SK-N-SH (cell line): ENCODE measurements at regions not wholly inside any gene's neighbourhood (a gene's known extent, or its start where the extent isn't known, plus 50 kb on each side); places are given as distances from the start of the nearest gene placed in this dataset.

Source experiments
- CTCF ChIA-PET: fragments of 300-600, 350-600 bp; formaldehyde crosslinking; extraction: SDS; loops from one replicate; lab custom pipeline; 2021; lab: Yijun Ruan, JAX
- POLR2A ChIA-PET: fragments of 350-600 bp; sonication (Branson Sonifier 250); formaldehyde crosslinking; extraction: SDS; loops from one replicate; lab custom pipeline; 2020; ENCODE audit warnings: antibody characterized with exemption, inconsistent platforms; lab: Yijun Ruan, JAX
- DNase-seq: peaks from one replicate; pipeline ENCODE4 v3.0.0; 2012
- H2AFZ ChIP-seq: fragments of 200-600 bp; sonication (generic); 2 replicates; pipeline ENCODE4 v1.8.1; 2016; ENCODE audit warnings: antibody characterized with exemption, mild to moderate bottlenecking, low read depth
- H3F3A ChIP-seq: fragments of 200-600 bp; sonication (generic); replicated peaks from 2 replicates; pipeline ENCODE3; 2016; ENCODE audit warnings: antibody characterized with exemption, mild to moderate bottlenecking; ENCODE audit not compliant: insufficient read depth
- H3K27ac ChIP-seq, 2 experiments: fragments of 200-500 bp in 1 of 2; fragments of 200-600 bp in 1 of 2; sonication (Bioruptor generic) in 1 of 2; sonication (generic), shearing (Covaris generic) in 1 of 2; 2 replicates each; pipeline versions ENCODE4 v1.5.1 to v1.6.1; 2014 to 2016; ENCODE audit warnings: low read depth in 2 of 2, inconsistent platforms in 1 of 2, low read length in 1 of 2, mild to moderate bottlenecking in 1 of 2, mixed read lengths in 1 of 2
- H3K27me3 ChIP-seq: fragments of 200-600 bp; sonication (generic), shearing (Covaris generic); 2 replicates; pipeline ENCODE4 v1.6.1; 2016; ENCODE audit warnings: mixed run types; ENCODE audit not compliant: insufficient read depth
- H3K36me3 ChIP-seq, 2 experiments: fragments of 200-500 bp in 1 of 2; fragments of 200-600 bp in 1 of 2; sonication (Bioruptor generic) in 1 of 2; sonication (generic) in 1 of 2; replicated peaks in 1 of 2; 2 replicates each; pipeline versions ENCODE3 to v1.5.1; 2014 to 2016; ENCODE audit warnings: low read length in 1 of 2, mild to moderate bottlenecking in 1 of 2; ENCODE audit not compliant: insufficient read depth in 2 of 2, control insufficient read depth in 1 of 2
- H3K4me1 ChIP-seq, 2 experiments: fragments of 200-500 bp in 1 of 2; fragments of 200-600 bp in 1 of 2; sonication (Bioruptor generic) in 1 of 2; sonication (generic), shearing (Covaris generic) in 1 of 2; 2 replicates each; pipeline versions ENCODE4 v1.5.1 to v1.6.1; 2014 to 2016; ENCODE audit warnings: low read depth in 1 of 2, low read length in 1 of 2, mixed run types in 1 of 2; ENCODE audit not compliant: insufficient read depth in 2 of 2, control insufficient read depth in 1 of 2
- H3K4me2 ChIP-seq: fragments of 200-600 bp; sonication (generic), shearing (Covaris generic); 2 replicates; pipeline ENCODE4 v1.6.1; 2017; ENCODE audit warnings: mixed run types
- H3K4me3 ChIP-seq, 2 experiments: fragments of 200-500 bp in 1 of 2; fragments of 200-600 bp in 1 of 2; sonication (Bioruptor generic) in 1 of 2; sonication (generic), shearing (Covaris generic) in 1 of 2; 2 replicates each; pipeline versions ENCODE4 v1.5.1 to v1.8.1; 2014 to 2016; ENCODE audit warnings: low read depth in 2 of 2, inconsistent platforms in 1 of 2, low read length in 1 of 2, mild to moderate bottlenecking in 1 of 2, mixed read lengths in 1 of 2, moderate library complexity in 1 of 2
- H3K79me2 ChIP-seq: fragments of 200-600 bp; sonication (generic); 2 replicates; pipeline ENCODE4 v1.8.1; 2017; ENCODE audit warnings: mild to moderate bottlenecking; ENCODE audit not compliant: insufficient read depth
- H3K9ac ChIP-seq: fragments of 200-600 bp; sonication (generic); 2 replicates; pipeline ENCODE4 v1.6.1; 2017; ENCODE audit warnings: mixed run types
- H3K9me2 ChIP-seq: fragments of 200-600 bp; sonication (generic); 2 replicates; pipeline ENCODE4 v1.6.1; 2017; ENCODE audit warnings: mixed run types
- H3K9me3 ChIP-seq: fragments of 200-600 bp; sonication (generic); 2 replicates; pipeline ENCODE4 v1.6.1; 2017; ENCODE audit warnings: mixed run types, mild to moderate bottlenecking, moderate library complexity
- H4K20me1 ChIP-seq: fragments of 200-600 bp; sonication (generic); 2 replicates; pipeline ENCODE4 v1.6.1; 2017; ENCODE audit warnings: mild to moderate bottlenecking, mixed run types; ENCODE audit not compliant: insufficient read depth
- CHD2 ChIP-seq: fragments of 150-350 bp; IDR thresholded peaks from 2 replicates; pipeline ENCODE4 v1.6.1; 2018; ENCODE audit warnings: low read length; ENCODE audit not compliant: partially characterized antibody
- CTCF ChIP-seq: fragments of 200-600 bp; sonication (generic); IDR thresholded peaks from 2 replicates; pipeline ENCODE4 v1.6.1; 2017; ENCODE audit warnings: antibody characterized with exemption, mild to moderate bottlenecking, moderate library complexity
- REST ChIP-seq: IDR thresholded peaks from 2 replicates; pipeline ENCODE4 v1.6.1; 2012; ENCODE audit warnings: mild to moderate bottlenecking, low read depth, low read length, moderate library complexity
- RXRA ChIP-seq: IDR thresholded peaks from 2 replicates; pipeline ENCODE4 v1.4.0; 2012; ENCODE audit warnings: low read depth, mild to moderate bottlenecking, borderline replicate concordance
- WGBS: methylation state at CpG from one replicate; pipeline ENCODE4 v1.1.6; 2017; ENCODE audit warnings: low lambda C conversion rate; 5-methylcytosine and 5-hydroxymethylcytosine counted together
- TF ChIP-seq, protein P1 (sequence below): IDR thresholded peaks from 2 replicates; pipeline ENCODE4 v1.4.0; 2012; ENCODE audit warnings: low read depth, borderline replicate concordance

GRCh38 chr21:29248124-29248523 is 50.6 kb upstream of the BACH1 start:
- Histone ChIP-seq H3F3A (peaks cover 16% of the 10 kb centered on the region), H3K4me3 (no peak overlapping the region), H3K79me2 (no peaks in the 10 kb centered on the region), H3K9me3 (no peaks in the 10 kb centered on the region), H3K27me3 (no peaks in the 10 kb centered on the region), H3K36me3 (peaks cover 0 to 28% of the 10 kb centered on the region in 2 experiments), H3K9ac (no peak overlapping the region), H3K4me2 (no peak overlapping the region), H4K20me1 (no peaks in the 10 kb centered on the region), H3K27ac (peak overlapping the region in 1 of 2 experiments; percentile 9; a peak in 1 of 4 replicates), H3K9me2 (no peaks in the 10 kb centered on the region), H3K4me1 (no peaks in the 10 kb centered on the region; a peak in 2 of 4 replicates), H2AFZ (no peak overlapping the region)
- 14% methylated on average over 1 of the region's 1 CpG for WGBS
- TF ChIP-seq REST (no peak), CTCF (no peak), CHD2 (no peak), RXRA (no peak)
- TF ChIP-seq, protein P1, sequence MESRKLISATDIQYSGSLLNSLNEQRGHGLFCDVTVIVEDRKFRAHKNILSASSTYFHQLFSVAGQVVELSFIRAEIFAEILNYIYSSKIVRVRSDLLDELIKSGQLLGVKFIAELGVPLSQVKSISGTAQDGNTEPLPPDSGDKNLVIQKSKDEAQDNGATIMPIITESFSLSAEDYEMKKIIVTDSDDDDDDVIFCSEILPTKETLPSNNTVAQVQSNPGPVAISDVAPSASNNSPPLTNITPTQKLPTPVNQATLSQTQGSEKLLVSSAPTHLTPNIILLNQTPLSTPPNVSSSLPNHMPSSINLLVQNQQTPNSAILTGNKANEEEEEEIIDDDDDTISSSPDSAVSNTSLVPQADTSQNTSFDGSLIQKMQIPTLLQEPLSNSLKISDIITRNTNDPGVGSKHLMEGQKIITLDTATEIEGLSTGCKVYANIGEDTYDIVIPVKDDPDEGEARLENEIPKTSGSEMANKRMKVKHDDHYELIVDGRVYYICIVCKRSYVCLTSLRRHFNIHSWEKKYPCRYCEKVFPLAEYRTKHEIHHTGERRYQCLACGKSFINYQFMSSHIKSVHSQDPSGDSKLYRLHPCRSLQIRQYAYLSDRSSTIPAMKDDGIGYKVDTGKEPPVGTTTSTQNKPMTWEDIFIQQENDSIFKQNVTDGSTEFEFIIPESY, result no peak
- ChIA-PET POLR2A (no interaction called here), CTCF (interaction anchor here (0.7 kb wide), 2 partner anchors 23 to 54 kb away, joined by 3 read pairs; no protein-coding TSS in a partner anchor)
- no peak for DNase-seq
